ENCODE measurements at regions not wholly inside any gene's neighbourhood (a gene's known extent, or its start where the extent isn't known, plus 50 kb on each side); places are given as distances from the start of the nearest gene placed in this dataset.

GRCh38 chr21:15260604-15261003, 195.8 kb upstream of the NRIP1 start:
- Histone ChIP-seq H3K4me3 (ENCODE audit: low read depth, low read length) (no peak overlapping the region), H3K36me3 (replicated peaks) (no peaks in the 10 kb centered on the region), H3K27ac (no peak overlapping the region), H3K27me3 (replicated peaks) (no peaks in the 10 kb centered on the region)
- no peak for DNase-seq
- no peak for TF ChIP-seq CTCF (IDR thresholded peaks at IDR 0.05; ENCODE audit: low read depth, low read length, missing control alignments)
- in situ Hi-C loops (cut with HindIII; ENCODE audit: low pct_ligation_motif_present, low sequenced_read_pairs), result no loop called here

GRCh38 chr21:15264084-15264665, 199.4 kb upstream of the NRIP1 start:
- Histone ChIP-seq H3K36me3 (replicated peaks) (no peaks in the 10 kb centered on the region), H3K27me3 (replicated peaks) (no peaks in the 10 kb centered on the region), H3K27ac (no peak overlapping the region), H3K4me3 (ENCODE audit: low read depth, low read length) (no peak overlapping the region)
- in situ Hi-C loops (cut with HindIII; ENCODE audit: low pct_ligation_motif_present, low sequenced_read_pairs), result no loop called here
- TF ChIP-seq CTCF (IDR thresholded peaks at IDR 0.05; ENCODE audit: low read depth, low read length, missing control alignments), result no peak
- DNase-seq, result no peak

- no peak for TF ChIP-seq CTCF (IDR thresholded peaks at IDR 0.05; ENCODE audit: low read depth, low read length, missing control alignments)
- Histone ChIP-seq H3K4me3 (ENCODE audit: low read depth, low read length) (no peak overlapping the region), H3K27me3 (replicated peaks) (no peaks in the 10 kb centered on the region), H3K27ac (no peak overlapping the region), H3K36me3 (replicated peaks) (no peaks in the 10 kb centered on the region)
- in situ Hi-C loops (cut with HindIII; ENCODE audit: low pct_ligation_motif_present, low sequenced_read_pairs), result no loop called here
- DNase-seq, result no peak
These were observed 207.4 kb upstream of the NRIP1 start for GRCh38 chr21:15272171-15272570.

GRCh38 chr21:15272591-15272990, 207.8 kb upstream of the NRIP1 start:
- in situ Hi-C loops (cut with HindIII; ENCODE audit: low pct_ligation_motif_present, low sequenced_read_pairs), result no loop called here
- H3K4me3 ChIP-seq (ENCODE audit: low read depth, low read length), result no peak overlapping the region
- DNase-seq, result no peak
- no peaks in the 10 kb centered on the region for H3K36me3 ChIP-seq (replicated peaks)
- no peak overlapping the region for H3K27ac ChIP-seq
- no peaks in the 10 kb centered on the region for H3K27me3 ChIP-seq (replicated peaks)
- TF ChIP-seq CTCF (IDR thresholded peaks at IDR 0.05; ENCODE audit: low read depth, low read length, missing control alignments), result no peak

- no peak for DNase-seq
- H3K27me3 ChIP-seq (replicated peaks), result no peaks in the 10 kb centered on the region
- TF ChIP-seq CTCF (IDR thresholded peaks at IDR 0.05; ENCODE audit: low read depth, low read length, missing control alignments), result no peak
- no peak overlapping the region for H3K27ac ChIP-seq
- no peak overlapping the region for H3K4me3 ChIP-seq (ENCODE audit: low read depth, low read length)
- in situ Hi-C loops (cut with HindIII; ENCODE audit: low pct_ligation_motif_present, low sequenced_read_pairs), result no loop called here
- H3K36me3 ChIP-seq (replicated peaks), result no peaks in the 10 kb centered on the region
These were observed 208.4 kb upstream of the NRIP1 start for GRCh38 chr21:15273244-15273643.

Data from brain microvascular endothelial cell (primary cell).